Thyroid gland (tissue), 4 donors: ENCODE measurements at regions not wholly inside any gene's neighbourhood (a gene's known extent, or its start where the extent isn't known, plus 50 kb on each side); places are given as distances from the start of the nearest gene placed in this dataset.

ENCODE experiments used
- DNase-seq, 2 donors: peaks; one replicate each; pipeline ENCODE4 v3.0.0-alpha.2; 2019
- H3K27ac ChIP-seq, 3 donors: fragments of 200-600 bp; sonication (generic); 1 replicate in 2 of 3; 2 replicates in 1 of 3; pipeline ENCODE4 v1.5.1; 2016 to 2019; ENCODE audit warnings: mild to moderate bottlenecking in 1 of 3, moderate library complexity in 1 of 3
- H3K27me3 ChIP-seq: fragments of 200-600 bp; sonication (generic); one replicate; pipeline ENCODE4 v1.5.1; 2019
- H3K36me3 ChIP-seq, 2 donors: fragments of 200-600 bp; sonication (generic); one replicate each; pipeline ENCODE4 v1.5.1; 2016 to 2019
- H3K4me1 ChIP-seq, 2 donors: fragments of 200-600 bp; sonication (generic); one replicate each; pipeline ENCODE4 v1.5.1; 2017 to 2019
- H3K4me3 ChIP-seq, 3 donors: fragments of 200-600 bp; sonication (generic); replicated peaks in 1 of 3; 1 replicate in 2 of 3; 2 replicates in 1 of 3; pipeline ENCODE4 v1.5.1; 2016; ENCODE audit warnings: mild to moderate bottlenecking in 1 of 3
- H3K9me3 ChIP-seq: fragments of 200-600 bp; sonication (generic); one replicate; pipeline ENCODE4 v1.5.1; 2017
- CTCF ChIP-seq, 6 experiments: fragments of 200-600 bp in 3 of 6; fragments of 450-650 bp in 3 of 6; sonication (generic) in 3 of 6; IDR thresholded peaks; one replicate each; pipeline ENCODE4 v1.5.1; 2016 to 2019; ENCODE audit warnings: antibody characterized with exemption in 6 of 6, mild to moderate bottlenecking in 2 of 6, inconsistent platforms in 1 of 6, moderate library complexity in 1 of 6
- POLR2A ChIP-seq, 2 donors: fragments of 450-650 bp; IDR thresholded peaks; one replicate each; pipeline ENCODE4 v1.6.1; 2017; ENCODE audit warnings: antibody characterized with exemption in 2 of 2, mild to moderate bottlenecking in 2 of 2, moderate library complexity in 1 of 2
- WGBS, 2 donors: methylation state at CpG; one replicate each; pipeline ENCODE4 v1.1.5; 2017; 5-methylcytosine and 5-hydroxymethylcytosine counted together
- intact Hi-C: fragments of 100-400 bp; cut with DNase I; formaldehyde crosslinking; loops from one replicate; pipeline ENCODE4 v1.15.1; 2023

- 81 to 87% methylated on average over 4 of the region's 4 CpGs for WGBS, 2 donors
- intact Hi-C loops: no loop called here
- DNase-seq: no peak
Measured at GRCh38 chr9:14538526-14538925, 154.7 kb downstream of the ZDHHC21 start.

DNA sequence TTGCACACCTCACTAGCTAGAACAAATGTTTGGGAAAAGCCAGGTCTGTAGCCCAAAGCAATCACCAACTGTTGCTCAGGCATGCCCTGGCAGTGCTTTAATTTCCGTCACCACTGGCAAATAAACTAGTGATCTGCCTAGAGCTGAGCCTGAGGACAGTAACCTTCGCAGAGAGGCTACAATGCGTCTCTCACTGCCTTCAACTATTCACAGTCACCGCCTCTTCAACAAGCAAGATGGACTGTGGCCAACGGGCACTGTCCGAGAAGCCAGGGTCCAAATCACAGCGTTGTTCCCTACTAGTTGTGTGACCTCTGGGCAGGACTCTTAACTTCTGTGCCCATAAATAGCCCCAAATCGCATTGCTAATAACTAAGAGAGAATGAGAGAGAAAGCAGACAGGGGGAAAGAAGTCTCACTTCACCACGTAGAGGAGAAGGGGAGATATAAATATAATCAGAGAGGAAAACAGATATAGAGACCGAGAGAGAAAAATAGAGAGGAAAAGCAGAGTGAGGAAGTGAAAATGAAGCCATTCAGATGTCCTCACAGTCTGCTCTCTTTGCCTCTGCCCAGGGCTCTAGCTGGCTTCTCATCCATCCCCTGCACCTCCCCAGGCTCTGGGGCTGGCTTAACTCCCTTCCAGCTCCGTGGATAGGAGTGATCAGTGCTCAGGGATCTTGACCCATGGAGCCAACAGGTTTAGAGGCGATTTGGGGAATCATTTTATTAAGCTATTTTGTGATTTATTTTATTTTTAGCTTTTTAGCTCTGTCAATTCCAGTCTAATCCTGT, 157.9 kb downstream of the ZDHHC21 start:
- no peak for DNase-seq
- H3K27me3 ChIP-seq: no peaks in the 10 kb centered on the region
- WGBS, 2 donors: 58 to 59% methylated on average over 12 of the region's 12 CpGs
- H3K4me3 ChIP-seq: no peak overlapping the region
- H3K4me1 ChIP-seq: no peaks in the 10 kb centered on the region
- intact Hi-C loops: no loop called here
- no peak overlapping the region for H3K27ac ChIP-seq
- H3K9me3 ChIP-seq: no peaks in the 10 kb centered on the region
- TF ChIP-seq POLR2A (IDR thresholded peaks at IDR 0.05): no peak
- TF ChIP-seq CTCF (IDR thresholded peaks at IDR 0.05): no peak
- H3K36me3 ChIP-seq: no peaks in the 10 kb centered on the region

More at GRCh38 chr9:14538526-14538925, 154.7 kb downstream of the ZDHHC21 start:
- no peaks in the 10 kb centered on the region for H3K9me3 ChIP-seq
- H3K4me1 ChIP-seq: no peaks in the 10 kb centered on the region
- H3K4me3 ChIP-seq: no peak overlapping the region
- H3K36me3 ChIP-seq: no peaks in the 10 kb centered on the region
- H3K27me3 ChIP-seq: no peaks in the 10 kb centered on the region
- TF ChIP-seq POLR2A (IDR thresholded peaks at IDR 0.05) (no peak), CTCF (IDR thresholded peaks at IDR 0.05) (no peak)
- H3K27ac ChIP-seq: no peak overlapping the region

DNA sequence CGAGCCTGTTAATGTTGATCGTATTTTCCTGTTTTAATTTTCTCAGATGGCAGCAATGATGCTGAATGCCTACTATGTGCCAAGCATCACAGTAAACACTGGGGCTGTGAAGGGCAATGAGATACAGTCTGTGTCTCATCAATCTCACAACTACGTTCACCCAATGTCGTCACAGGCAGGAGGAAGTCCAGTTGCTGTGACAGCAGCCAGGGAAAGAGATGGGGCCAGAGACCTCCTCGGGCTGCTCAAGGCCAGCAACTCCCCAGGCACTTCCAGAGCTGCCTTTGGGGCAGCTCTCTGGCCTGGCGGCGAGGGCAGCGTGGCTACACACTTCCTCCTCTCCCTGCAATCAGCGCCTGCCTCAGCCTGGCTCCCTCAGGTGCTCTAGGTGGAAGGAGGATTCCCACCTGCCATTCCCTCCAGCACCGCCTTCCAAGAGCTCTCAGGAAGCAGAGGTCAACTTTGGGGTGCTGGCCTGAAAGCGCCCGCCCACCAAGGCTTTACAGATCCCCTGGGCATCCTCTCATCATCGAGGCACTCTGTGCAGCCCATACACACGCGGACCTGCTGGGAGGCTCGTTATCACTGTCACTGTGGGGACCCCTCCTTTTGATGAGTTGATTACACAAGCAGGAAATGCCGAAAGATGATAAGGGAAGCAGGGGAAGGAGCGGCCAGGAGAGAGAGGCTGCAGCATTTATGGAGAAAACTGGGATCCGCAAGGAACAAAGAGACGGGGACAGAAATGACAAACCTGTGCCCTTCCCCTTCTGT, 159.2 kb downstream of the ZDHHC21 start:
- H3K27me3 ChIP-seq: no peaks in the 10 kb centered on the region
- WGBS, 2 donors: 66 to 77% methylated on average over 19 to 20 of the region's 20 CpGs
- H3K27ac ChIP-seq: no peak overlapping the region
- intact Hi-C loops: no loop called here
- no peaks in the 10 kb centered on the region for H3K36me3 ChIP-seq
- no peak for TF ChIP-seq POLR2A (IDR thresholded peaks at IDR 0.05)
- TF ChIP-seq CTCF (IDR thresholded peaks at IDR 0.05): no peak
- DNase-seq: no peak
- no peak overlapping the region for H3K4me3 ChIP-seq
- H3K4me1 ChIP-seq: no peaks in the 10 kb centered on the region
- no peaks in the 10 kb centered on the region for H3K9me3 ChIP-seq

GRCh38 chr9:14532456-14533115, 160.6 kb downstream of the ZDHHC21 start:
- WGBS, 2 donors: 83 to 84% methylated on average over 7 of the region's 7 CpGs
- intact Hi-C loops: no loop called here
- H3K27ac ChIP-seq: no peak overlapping the region

More at GRCh38 chr9:14532456-14533115, 160.6 kb downstream of the ZDHHC21 start:
- no peaks in the 10 kb centered on the region for H3K9me3 ChIP-seq
- TF ChIP-seq CTCF (IDR thresholded peaks at IDR 0.05): no peak
- TF ChIP-seq POLR2A (IDR thresholded peaks at IDR 0.05): no peak
- H3K4me3 ChIP-seq: no peak overlapping the region
- H3K4me1 ChIP-seq: no peaks in the 10 kb centered on the region
- H3K36me3 ChIP-seq: no peaks in the 10 kb centered on the region
- no peaks in the 10 kb centered on the region for H3K27me3 ChIP-seq
- no peak for DNase-seq
